ENCODE measurements at regions not wholly inside any gene's neighbourhood (a gene's known extent, or its start where the extent isn't known, plus 50 kb on each side); places are given as distances from the start of the nearest gene placed in this dataset.

- no peak for TF ChIP-seq CTCF (IDR thresholded peaks at IDR 0.05; ENCODE audit: low read length)
- no peak for TF ChIP-seq EZH2 (optimal IDR thresholded peaks at IDR 0.05; ENCODE audit: low read depth, low read length)
These were observed 239.7 kb upstream of the FAM241A start for GRCh38 chr4:111905511-111905910.

Data from MM.1S (cell line).